ENCODE measurements at regions not wholly inside any gene's neighbourhood (a gene's known extent, or its start where the extent isn't known, plus 50 kb on each side); places are given as distances from the start of the nearest gene placed in this dataset.

DNA sequence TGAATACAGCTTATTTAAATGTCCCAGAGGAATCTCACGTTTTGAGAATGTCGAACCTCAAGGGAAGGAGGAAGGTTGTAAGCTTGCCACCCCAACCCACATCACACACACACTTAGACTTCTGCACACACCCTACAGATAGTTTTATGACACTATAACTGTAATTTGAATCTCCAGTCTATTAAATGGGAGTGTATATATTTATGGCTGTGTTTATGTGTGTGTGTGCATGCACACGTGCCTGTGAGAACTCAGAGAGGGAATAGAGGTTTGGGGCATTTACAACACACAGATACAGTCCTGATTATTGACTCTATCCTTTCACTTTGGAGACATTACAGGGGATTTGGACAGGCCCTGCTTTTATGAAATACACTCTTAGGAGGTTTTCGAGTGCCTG is 171.5 kb upstream of the MAF start:
- intact Hi-C loops (cut with DNase I, micrococcal nuclease) = loop anchor here in 1 of 2 experiments (5.0 kb wide), 2 partner anchors 165 to 765 kb away; no protein-coding TSS in a partner anchor
- H3K27ac Mint-ChIP-seq = no peak overlapping the region
- no peak overlapping the region for H3K27ac ChIP-seq (ENCODE audit: low read depth in 1 of 2, low read length in 2 of 2)
- no peaks in the 10 kb centered on the region for H3K27me3 Mint-ChIP-seq
- POLR2A ChIA-PET = no interaction called here
- peaks cover 16% of the 10 kb centered on the region for H3K4me1 Mint-ChIP-seq (ENCODE audit: low read depth)
- H3K4me3 Mint-ChIP-seq = peak overlapping the region; percentile 91
- H3K9me3 ChIP-seq (ENCODE audit: control insufficient read depth in 1 of 2, insufficient read depth in 1 of 2, low read length in 2 of 2) = no peaks in the 10 kb centered on the region
- H3K4me1 ChIP-seq (ENCODE audit: insufficient read depth, low read length) = peaks cover 12% of the 10 kb centered on the region
- TF ChIP-seq, protein P1, sequence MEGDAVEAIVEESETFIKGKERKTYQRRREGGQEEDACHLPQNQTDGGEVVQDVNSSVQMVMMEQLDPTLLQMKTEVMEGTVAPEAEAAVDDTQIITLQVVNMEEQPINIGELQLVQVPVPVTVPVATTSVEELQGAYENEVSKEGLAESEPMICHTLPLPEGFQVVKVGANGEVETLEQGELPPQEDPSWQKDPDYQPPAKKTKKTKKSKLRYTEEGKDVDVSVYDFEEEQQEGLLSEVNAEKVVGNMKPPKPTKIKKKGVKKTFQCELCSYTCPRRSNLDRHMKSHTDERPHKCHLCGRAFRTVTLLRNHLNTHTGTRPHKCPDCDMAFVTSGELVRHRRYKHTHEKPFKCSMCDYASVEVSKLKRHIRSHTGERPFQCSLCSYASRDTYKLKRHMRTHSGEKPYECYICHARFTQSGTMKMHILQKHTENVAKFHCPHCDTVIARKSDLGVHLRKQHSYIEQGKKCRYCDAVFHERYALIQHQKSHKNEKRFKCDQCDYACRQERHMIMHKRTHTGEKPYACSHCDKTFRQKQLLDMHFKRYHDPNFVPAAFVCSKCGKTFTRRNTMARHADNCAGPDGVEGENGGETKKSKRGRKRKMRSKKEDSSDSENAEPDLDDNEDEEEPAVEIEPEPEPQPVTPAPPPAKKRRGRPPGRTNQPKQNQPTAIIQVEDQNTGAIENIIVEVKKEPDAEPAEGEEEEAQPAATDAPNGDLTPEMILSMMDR (IDR thresholded peaks at IDR 0.05) = no peak
- H3K9me3 Mint-ChIP-seq = no peaks in the 10 kb centered on the region
- no peak for DNase-seq
- CTCF ChIA-PET = no interaction called here
- ATAC-seq (ENCODE audit: poor library complexity) = no peak
- no peaks in the 10 kb centered on the region for H3K27me3 ChIP-seq (ENCODE audit: control insufficient read depth in 1 of 2, insufficient read depth in 2 of 2, low read length in 2 of 2)
- no peak overlapping the region for H3K4me3 ChIP-seq (ENCODE audit: low read length)
- H3K36me3 Mint-ChIP-seq (ENCODE audit: low read depth) = no peaks in the 10 kb centered on the region
- H3K36me3 ChIP-seq (ENCODE audit: insufficient read depth, low read length) = no peaks in the 10 kb centered on the region

DNA sequence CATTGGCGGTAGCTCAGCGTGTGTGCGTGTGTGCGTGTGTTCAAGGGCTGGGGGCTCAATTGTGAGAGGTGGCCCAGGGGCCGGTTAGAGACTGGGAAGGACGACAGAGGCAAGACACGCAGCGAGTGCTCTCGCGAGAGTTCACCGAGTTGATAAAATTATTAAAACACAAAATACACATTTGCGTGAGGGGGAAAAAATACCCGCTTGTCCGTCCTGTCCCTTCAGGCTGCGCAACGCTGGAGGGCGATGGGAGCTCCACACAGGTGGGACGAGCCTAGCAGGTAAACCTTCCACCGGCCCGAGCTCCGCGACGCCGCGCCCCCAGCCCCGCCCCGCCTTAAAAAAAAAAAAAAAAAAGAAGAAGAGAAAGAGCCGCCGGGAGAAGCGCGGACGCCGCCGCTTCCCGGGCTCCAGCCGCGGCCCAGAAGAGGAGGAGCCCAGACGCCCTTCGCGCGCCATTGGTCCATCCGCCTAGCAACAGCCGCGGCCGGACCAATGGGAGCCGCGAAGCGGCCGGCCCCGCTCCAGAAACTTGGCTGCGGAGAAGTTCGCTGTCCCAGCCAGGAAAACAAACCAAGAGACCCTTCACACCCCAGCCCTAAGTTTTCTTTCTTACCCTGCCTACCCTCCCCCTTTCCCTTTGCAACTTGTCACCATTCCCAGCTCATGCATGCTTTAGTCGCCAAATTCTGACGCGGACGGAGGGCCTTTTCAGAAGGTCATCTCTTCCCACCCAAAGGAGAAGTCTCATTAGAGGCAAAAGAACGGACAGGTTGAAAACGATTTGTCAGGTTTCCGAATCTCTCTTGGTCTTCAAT is 169.9 kb upstream of the MAF start:
- TF ChIP-seq, protein P1 (IDR thresholded peaks at IDR 0.05) = no peak
- Histone ChIP-seq H3K4me3 (ENCODE audit: low read length) (peak overlapping the region; percentile 79), H3K27me3 (ENCODE audit: control insufficient read depth in 1 of 2, insufficient read depth in 2 of 2, low read length in 2 of 2) (no peaks in the 10 kb centered on the region), H3K9me3 (ENCODE audit: control insufficient read depth in 1 of 2, insufficient read depth in 1 of 2, low read length in 2 of 2) (no peaks in the 10 kb centered on the region), H3K36me3 (ENCODE audit: insufficient read depth, low read length) (no peaks in the 10 kb centered on the region), H3K27ac (ENCODE audit: low read depth in 1 of 2, low read length in 2 of 2) (no peak overlapping the region), H3K4me1 (ENCODE audit: insufficient read depth, low read length) (peaks cover 12% of the 10 kb centered on the region)
- ChIA-PET CTCF (interaction anchor here (1.2 kb wide), 1 partner anchor 168 kb away, joined by 5 read pairs; no protein-coding TSS in a partner anchor), POLR2A (interaction anchor here (0.6 kb wide), 1 partner anchor 16 kb away, joined by 3 read pairs; no protein-coding TSS in a partner anchor)
- DNase-seq = peak; percentile 12 to 90 (median 53)
- Mint-ChIP-seq H3K27me3 (no peaks in the 10 kb centered on the region), H3K36me3 (ENCODE audit: low read depth) (no peaks in the 10 kb centered on the region), H3K9me3 (no peaks in the 10 kb centered on the region), H3K4me1 (ENCODE audit: low read depth) (peaks cover 16% of the 10 kb centered on the region), H3K27ac (no peak overlapping the region), H3K4me3 (peak overlapping the region; percentile 91)
- peak; percentile 91 for ATAC-seq (ENCODE audit: poor library complexity)
- intact Hi-C loops (cut with DNase I, micrococcal nuclease) = loop anchor here in 1 of 2 experiments (5.0 kb wide), 2 partner anchors 163 to 767 kb away; no protein-coding TSS in a partner anchor

DNA sequence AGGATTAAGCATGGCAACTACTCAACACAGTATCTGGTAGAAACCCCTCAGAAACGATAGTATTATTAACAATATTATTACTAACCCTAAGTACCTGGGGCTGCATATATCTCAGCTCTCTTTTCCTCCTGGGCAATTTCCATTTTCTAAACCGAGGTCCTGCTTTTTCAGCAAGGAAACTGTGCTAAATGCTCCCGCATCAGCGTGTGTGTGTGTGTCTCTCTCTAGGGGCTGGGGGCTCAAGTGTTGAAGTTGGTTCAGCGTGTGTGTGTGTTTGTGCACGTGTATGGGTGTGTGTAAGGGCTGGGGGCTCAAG is 169.3 kb upstream of the MAF start:
- no peaks in the 10 kb centered on the region for H3K9me3 ChIP-seq (ENCODE audit: control insufficient read depth in 1 of 2, insufficient read depth in 1 of 2, low read length in 2 of 2)
- Mint-ChIP-seq H3K4me3 (peak overlapping the region; percentile 91), H3K36me3 (ENCODE audit: low read depth) (no peaks in the 10 kb centered on the region), H3K27ac (no peak overlapping the region), H3K9me3 (no peaks in the 10 kb centered on the region), H3K4me1 (ENCODE audit: low read depth) (peaks cover 16% of the 10 kb centered on the region), H3K27me3 (no peaks in the 10 kb centered on the region)
- ChIA-PET CTCF (interaction anchor here (0.6 to 1.2 kb wide), 2 partner anchors 168 to 958 kb away, joined by 3 to 5 read pairs; no protein-coding TSS in a partner anchor), POLR2A (no interaction called here)
- peaks cover 12% of the 10 kb centered on the region for H3K4me1 ChIP-seq (ENCODE audit: insufficient read depth, low read length)
- no peaks in the 10 kb centered on the region for H3K36me3 ChIP-seq (ENCODE audit: insufficient read depth, low read length)
- intact Hi-C loops (cut with DNase I, micrococcal nuclease) = loop anchor here in 1 of 2 experiments (5.0 kb wide), 2 partner anchors 163 to 767 kb away; no protein-coding TSS in a partner anchor
- no peaks in the 10 kb centered on the region for H3K27me3 ChIP-seq (ENCODE audit: control insufficient read depth in 1 of 2, insufficient read depth in 2 of 2, low read length in 2 of 2)
- TF ChIP-seq, protein P1 (IDR thresholded peaks at IDR 0.05) = no peak
- no peak for ATAC-seq (ENCODE audit: poor library complexity)
- peak overlapping the region; percentile 79 for H3K4me3 ChIP-seq (ENCODE audit: low read length)
- H3K27ac ChIP-seq (ENCODE audit: low read depth in 1 of 2, low read length in 2 of 2) = no peak overlapping the region
- DNase-seq = no peak

Data from CD4-positive, alpha-beta T cell (primary cell).